ENCODE measurements at regions not wholly inside any gene's neighbourhood (a gene's known extent, or its start where the extent isn't known, plus 50 kb on each side); places are given as distances from the start of the nearest gene placed in this dataset.

DNA sequence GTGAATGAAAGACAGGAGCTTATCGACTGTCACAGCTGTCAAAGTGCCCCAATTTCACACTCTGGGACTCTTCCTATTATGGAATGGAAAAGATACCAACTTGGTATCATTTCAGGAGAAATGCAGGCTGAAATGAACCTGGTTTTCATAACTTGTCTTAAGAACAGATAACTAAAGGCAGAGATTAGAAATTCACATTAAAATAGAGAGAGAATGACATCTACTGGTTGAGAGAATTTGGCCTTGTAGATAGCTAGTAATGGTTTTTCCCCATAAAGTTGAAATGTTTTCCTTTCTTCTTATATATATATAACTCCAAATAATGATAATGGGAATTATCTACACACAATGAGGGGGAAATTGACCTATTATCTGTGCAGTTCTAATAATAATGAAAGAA is 600.2 kb upstream of the CCNG1 start:
- Histone ChIP-seq H3K4me1 (ENCODE audit: control insufficient read depth, extremely low read depth, insufficient read depth, low read length) (no peaks in the 10 kb centered on the region), H3K27ac (ENCODE audit: control insufficient read depth, insufficient read depth, low read length) (no peak overlapping the region), H3K9me1 (ENCODE audit: control insufficient read depth, extremely low read depth, insufficient read depth, low read length) (no peaks in the 10 kb centered on the region), H3K9me3 (ENCODE audit: control insufficient read depth, low read depth, low read length) (peaks cover 2% of the 10 kb centered on the region), H2AFZ (ENCODE audit: control insufficient read depth, low read length) (no peak overlapping the region), H3K4me3 (ENCODE audit: control insufficient read depth in 2 of 3, extremely low read depth in 1 of 3, insufficient read depth in 2 of 3, low read depth in 1 of 3, low read length in 3 of 3) (no peak overlapping the region), H3K9ac (ENCODE audit: control insufficient read depth, extremely low read depth, insufficient read depth, low read length) (no peak overlapping the region), H3K4me2 (ENCODE audit: control insufficient read depth, extremely low read depth, insufficient read depth, low read depth, low read length) (no peak overlapping the region), H3K27me3 (ENCODE audit: control insufficient read depth, extremely low read depth, insufficient read depth, low read length) (no peaks in the 10 kb centered on the region), H3K36me3 (ENCODE audit: control insufficient read depth in 2 of 2, extremely low read depth in 1 of 2, insufficient read depth in 2 of 2, low read length in 2 of 2) (no peaks in the 10 kb centered on the region), H3K79me2 (ENCODE audit: control insufficient read depth, insufficient read depth, low read length) (no peaks in the 10 kb centered on the region), H4K20me1 (ENCODE audit: control insufficient read depth, extremely low read depth, insufficient read depth, low read length) (no peaks in the 10 kb centered on the region)
- no peak for TF ChIP-seq EZH2 (IDR thresholded peaks at IDR 0.05; ENCODE audit: low read length)
- TF ChIP-seq, protein P1, sequence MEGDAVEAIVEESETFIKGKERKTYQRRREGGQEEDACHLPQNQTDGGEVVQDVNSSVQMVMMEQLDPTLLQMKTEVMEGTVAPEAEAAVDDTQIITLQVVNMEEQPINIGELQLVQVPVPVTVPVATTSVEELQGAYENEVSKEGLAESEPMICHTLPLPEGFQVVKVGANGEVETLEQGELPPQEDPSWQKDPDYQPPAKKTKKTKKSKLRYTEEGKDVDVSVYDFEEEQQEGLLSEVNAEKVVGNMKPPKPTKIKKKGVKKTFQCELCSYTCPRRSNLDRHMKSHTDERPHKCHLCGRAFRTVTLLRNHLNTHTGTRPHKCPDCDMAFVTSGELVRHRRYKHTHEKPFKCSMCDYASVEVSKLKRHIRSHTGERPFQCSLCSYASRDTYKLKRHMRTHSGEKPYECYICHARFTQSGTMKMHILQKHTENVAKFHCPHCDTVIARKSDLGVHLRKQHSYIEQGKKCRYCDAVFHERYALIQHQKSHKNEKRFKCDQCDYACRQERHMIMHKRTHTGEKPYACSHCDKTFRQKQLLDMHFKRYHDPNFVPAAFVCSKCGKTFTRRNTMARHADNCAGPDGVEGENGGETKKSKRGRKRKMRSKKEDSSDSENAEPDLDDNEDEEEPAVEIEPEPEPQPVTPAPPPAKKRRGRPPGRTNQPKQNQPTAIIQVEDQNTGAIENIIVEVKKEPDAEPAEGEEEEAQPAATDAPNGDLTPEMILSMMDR (optimal IDR thresholded peaks at IDR 0.05 in 1 of 3, IDR thresholded peaks at IDR 0.05 in 1 of 3, conservative IDR thresholded peaks at IDR 0.05 in 1 of 3; ENCODE audit: extremely low read depth in 1 of 3, insufficient read depth in 2 of 3, low read length in 3 of 3) = no peak
- DNase-seq (ENCODE audit: low read depth, low spot score) (no peak), FAIRE-seq (no peak)
- dilution Hi-C loops (cut with MboI; ENCODE audit: extremely low pct_ligation_motif_present, low sequenced_read_pairs) = no loop called here

DNA sequence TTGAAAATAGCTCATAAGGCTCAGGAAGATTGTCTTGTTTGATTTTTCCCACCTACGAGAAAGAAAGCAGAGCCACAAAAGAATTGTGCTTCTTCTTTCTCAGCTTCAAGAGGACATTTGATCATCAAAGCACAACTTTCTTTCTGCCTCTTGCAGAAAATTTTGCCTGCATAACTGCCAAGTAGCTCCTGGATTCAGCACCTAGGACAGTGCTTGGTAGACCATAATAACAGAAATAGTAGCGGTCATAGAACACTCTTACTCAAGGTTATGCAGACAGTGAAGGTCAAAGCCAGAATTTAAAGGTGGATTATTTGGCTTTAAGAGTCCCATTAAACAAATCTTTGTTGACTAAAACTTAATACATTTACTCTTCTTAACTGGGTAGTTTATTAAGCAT is 594.7 kb upstream of the CCNG1 start:
- Histone ChIP-seq H3K9me1 (ENCODE audit: control insufficient read depth, extremely low read depth, insufficient read depth, low read length) (no peaks in the 10 kb centered on the region), H2AFZ (ENCODE audit: control insufficient read depth, low read length) (no peak overlapping the region), H3K4me1 (ENCODE audit: control insufficient read depth, extremely low read depth, insufficient read depth, low read length) (no peaks in the 10 kb centered on the region), H3K9ac (ENCODE audit: control insufficient read depth, extremely low read depth, insufficient read depth, low read length) (no peak overlapping the region), H3K27ac (ENCODE audit: control insufficient read depth, insufficient read depth, low read length) (no peak overlapping the region), H3K4me3 (ENCODE audit: control insufficient read depth in 2 of 3, extremely low read depth in 1 of 3, insufficient read depth in 2 of 3, low read depth in 1 of 3, low read length in 3 of 3) (no peak overlapping the region), H3K9me3 (ENCODE audit: control insufficient read depth, low read depth, low read length) (peaks cover 2% of the 10 kb centered on the region), H4K20me1 (ENCODE audit: control insufficient read depth, extremely low read depth, insufficient read depth, low read length) (no peaks in the 10 kb centered on the region), H3K4me2 (ENCODE audit: control insufficient read depth, extremely low read depth, insufficient read depth, low read depth, low read length) (no peak overlapping the region), H3K36me3 (ENCODE audit: control insufficient read depth in 2 of 2, extremely low read depth in 1 of 2, insufficient read depth in 2 of 2, low read length in 2 of 2) (no peaks in the 10 kb centered on the region), H3K27me3 (ENCODE audit: control insufficient read depth, extremely low read depth, insufficient read depth, low read length) (no peaks in the 10 kb centered on the region), H3K79me2 (ENCODE audit: control insufficient read depth, insufficient read depth, low read length) (no peaks in the 10 kb centered on the region)
- no peak for TF ChIP-seq EZH2 (IDR thresholded peaks at IDR 0.05; ENCODE audit: low read length)
- TF ChIP-seq, protein P1 (optimal IDR thresholded peaks at IDR 0.05 in 1 of 3, IDR thresholded peaks at IDR 0.05 in 1 of 3, conservative IDR thresholded peaks at IDR 0.05 in 1 of 3; ENCODE audit: extremely low read depth in 1 of 3, insufficient read depth in 2 of 3, low read length in 3 of 3) = no peak
- dilution Hi-C loops (cut with MboI; ENCODE audit: extremely low pct_ligation_motif_present, low sequenced_read_pairs) = no loop called here
- FAIRE-seq = no peak
- no peak for DNase-seq (ENCODE audit: low read depth, low spot score)

Data from keratinocyte (primary cell).